Pancreas (tissue), 10 donors: ENCODE measurements at regions not wholly inside any gene's neighbourhood (a gene's known extent, or its start where the extent isn't known, plus 50 kb on each side); places are given as distances from the start of the nearest gene placed in this dataset.
A peak's percentile ranks its signal among the peaks of the same experiment; 100 is the strongest.

Source experiments
- ATAC-seq, 4 donors: fragments of 200-7000 bp; cut with Tn5 transposase; one replicate each; pipeline versions ENCODE4 v1.8.0 to v1.9.1; 2020; ENCODE audit warnings: mild to moderate bottlenecking in 4 of 4, moderate library complexity in 4 of 4
- DNase-seq, 6 donors: peaks; one replicate each; pipeline ENCODE4 v3.0.0-alpha.2; 2020
- FAIRE-seq: peaks from 2 replicates; lab custom pipeline; 2012; peaks lifted over from hg19 to GRCh38; lab: Jason Lieb, UNC
- H3K27ac ChIP-seq, 4 donors: fragments of 200-600 bp; sonication (generic); 1 replicate in 3 of 4; 2 replicates in 1 of 4; pipeline versions ENCODE4 v1.5.0 to v1.8.0; 2020
- H3K27me3 ChIP-seq, 4 donors: fragments of 200-600 bp; one replicate each; pipeline ENCODE4 v1.8.0; 2021
- H3K36me3 ChIP-seq, 3 donors: fragments of 200-600 bp; sonication (generic) in 1 of 3; one replicate each; pipeline versions ENCODE4 v1.5.0 to v1.8.0; 2020 to 2021
- H3K4me1 ChIP-seq, 3 donors: fragments of 200-600 bp; one replicate each; pipeline ENCODE4 v1.8.0; 2021
- H3K4me3 ChIP-seq, 4 donors: fragments of 200-600 bp; sonication (generic) in 2 of 4; one replicate each; pipeline versions ENCODE4 v1.5.0 to v1.8.0; 2020 to 2021
- H3K9me3 ChIP-seq, 4 donors: fragments of 200-600 bp; one replicate each; pipeline ENCODE4 v1.8.0; 2021
- WGBS, 2 donors: extraction: QIAGEN DNeasy Blood & Tissue Kit; methylation state at CpG; one replicate each; pipeline ENCODE4 v1.1.7; 2013; 5-methylcytosine and 5-hydroxymethylcytosine counted together
- intact Hi-C, 3 donors: fragments of 100-400 bp; cut with DNase I; formaldehyde crosslinking; loops; one replicate each; pipeline versions ENCODE4 v1.11.1 to v1.14.2; 2022
- TF ChIP-seq, protein P1 (sequence below), 4 donors: fragments of 200-600 bp; sonication (generic) in 3 of 4; IDR thresholded peaks; one replicate each; pipeline versions ENCODE4 v1.5.0 to v1.8.0; 2021; ENCODE audit warnings: antibody characterized with exemption in 4 of 4
- donor health status: healthy with polysubstance abuse.
- donor health status: DM: no; HTN: no; CAD: no; lungs with moderate emphysema.
- donor health status: DM: no; HTN: no; CAD: no.
- donor health status: control.
- donor health status: control.
- donor health status: Bipolar disorder and iron deficiency.
- donor health status: DM: yes; HTN: yes; CAD: no.
- donor health status: DM: no; HTN: no; CAD: no.
- donor health status: DM: no; HTN: no; CAD: no.
- donor health status: DM: yes; HTN: yes; CAD: no.

DNA sequence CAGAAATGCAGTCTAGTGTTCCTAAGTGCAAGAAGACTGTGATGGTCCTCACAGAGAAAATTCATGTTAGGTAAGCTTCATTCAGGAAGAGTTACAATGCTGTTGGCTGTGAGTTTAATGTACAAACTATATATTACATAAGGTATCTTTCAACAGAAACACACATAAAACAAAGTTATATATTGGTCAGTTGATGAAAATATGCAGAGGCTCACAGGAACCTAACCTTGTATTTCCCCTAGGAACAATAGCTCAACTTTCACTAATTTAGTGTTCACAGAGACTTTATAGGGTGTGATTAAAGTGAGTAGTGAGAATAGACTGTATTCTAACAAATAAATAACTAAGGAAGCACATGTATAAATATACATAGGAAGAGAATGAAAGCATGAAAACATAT, 676.9 kb upstream of the ADGRL4 start:
- Histone ChIP-seq H3K9me3 (no peaks in the 10 kb centered on the region), H3K4me1 (no peaks in the 10 kb centered on the region), H3K27ac (no peak overlapping the region), H3K36me3 (no peaks in the 10 kb centered on the region), H3K4me3 (no peak overlapping the region), H3K27me3 (no peaks in the 10 kb centered on the region)
- TF ChIP-seq, protein P1, sequence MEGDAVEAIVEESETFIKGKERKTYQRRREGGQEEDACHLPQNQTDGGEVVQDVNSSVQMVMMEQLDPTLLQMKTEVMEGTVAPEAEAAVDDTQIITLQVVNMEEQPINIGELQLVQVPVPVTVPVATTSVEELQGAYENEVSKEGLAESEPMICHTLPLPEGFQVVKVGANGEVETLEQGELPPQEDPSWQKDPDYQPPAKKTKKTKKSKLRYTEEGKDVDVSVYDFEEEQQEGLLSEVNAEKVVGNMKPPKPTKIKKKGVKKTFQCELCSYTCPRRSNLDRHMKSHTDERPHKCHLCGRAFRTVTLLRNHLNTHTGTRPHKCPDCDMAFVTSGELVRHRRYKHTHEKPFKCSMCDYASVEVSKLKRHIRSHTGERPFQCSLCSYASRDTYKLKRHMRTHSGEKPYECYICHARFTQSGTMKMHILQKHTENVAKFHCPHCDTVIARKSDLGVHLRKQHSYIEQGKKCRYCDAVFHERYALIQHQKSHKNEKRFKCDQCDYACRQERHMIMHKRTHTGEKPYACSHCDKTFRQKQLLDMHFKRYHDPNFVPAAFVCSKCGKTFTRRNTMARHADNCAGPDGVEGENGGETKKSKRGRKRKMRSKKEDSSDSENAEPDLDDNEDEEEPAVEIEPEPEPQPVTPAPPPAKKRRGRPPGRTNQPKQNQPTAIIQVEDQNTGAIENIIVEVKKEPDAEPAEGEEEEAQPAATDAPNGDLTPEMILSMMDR (IDR thresholded peaks at IDR 0.05): no peak
- ATAC-seq (no peak), DNase-seq (no peak), FAIRE-seq (no peak)
- intact Hi-C loops: no loop called here

DNA sequence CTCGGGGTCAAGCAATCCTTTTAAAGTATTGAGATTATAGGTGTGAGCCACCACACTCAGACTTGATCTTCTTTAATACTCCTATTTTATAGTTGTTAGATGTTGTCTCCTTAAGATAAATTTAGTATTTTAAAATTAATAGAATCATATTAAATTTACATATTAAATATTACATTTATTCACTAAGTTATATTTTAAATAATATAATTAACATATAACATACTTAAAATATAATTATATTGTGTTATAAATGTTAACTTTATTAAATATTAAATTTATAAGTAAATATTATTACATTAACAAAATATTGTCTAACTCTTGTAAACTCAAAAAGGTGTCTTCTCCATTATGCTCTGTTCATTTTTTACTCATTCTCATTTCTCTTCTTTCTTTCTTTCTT, 675.9 kb upstream of the ADGRL4 start:
- WGBS, 2 donors: 84 to 86% methylated on average over 1 of the region's 1 CpG
- H3K27me3 ChIP-seq: no peaks in the 10 kb centered on the region
- FAIRE-seq: peak; percentile 95
- H3K36me3 ChIP-seq: no peaks in the 10 kb centered on the region
- TF ChIP-seq, protein P1 (IDR thresholded peaks at IDR 0.05): no peak
- H3K4me1 ChIP-seq: no peaks in the 10 kb centered on the region
- no peak overlapping the region for H3K27ac ChIP-seq
- no peak overlapping the region for H3K4me3 ChIP-seq
- no peaks in the 10 kb centered on the region for H3K9me3 ChIP-seq
- no peak for DNase-seq
- intact Hi-C loops: no loop called here
- ATAC-seq: no peak

DNA sequence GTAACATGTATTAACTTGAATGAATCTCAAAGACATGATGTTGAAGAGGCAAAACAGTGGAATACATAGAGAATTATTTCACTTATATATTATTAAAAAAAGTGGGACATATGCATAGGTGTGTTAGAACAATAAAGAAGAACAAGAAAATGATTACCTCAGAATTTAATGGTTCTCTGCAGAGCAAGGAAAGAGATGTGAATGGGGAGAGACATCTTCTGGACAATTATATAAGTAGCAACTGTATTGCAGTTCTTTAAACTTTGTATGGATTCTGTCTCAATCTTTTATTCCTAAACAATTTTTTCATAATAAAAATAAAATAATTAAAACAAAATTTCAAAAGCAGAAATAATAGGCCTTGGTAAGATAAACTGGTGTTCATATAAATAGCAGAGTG, 674.9 kb upstream of the ADGRL4 start:
- H3K36me3 ChIP-seq: no peaks in the 10 kb centered on the region
- FAIRE-seq: no peak

DNA sequence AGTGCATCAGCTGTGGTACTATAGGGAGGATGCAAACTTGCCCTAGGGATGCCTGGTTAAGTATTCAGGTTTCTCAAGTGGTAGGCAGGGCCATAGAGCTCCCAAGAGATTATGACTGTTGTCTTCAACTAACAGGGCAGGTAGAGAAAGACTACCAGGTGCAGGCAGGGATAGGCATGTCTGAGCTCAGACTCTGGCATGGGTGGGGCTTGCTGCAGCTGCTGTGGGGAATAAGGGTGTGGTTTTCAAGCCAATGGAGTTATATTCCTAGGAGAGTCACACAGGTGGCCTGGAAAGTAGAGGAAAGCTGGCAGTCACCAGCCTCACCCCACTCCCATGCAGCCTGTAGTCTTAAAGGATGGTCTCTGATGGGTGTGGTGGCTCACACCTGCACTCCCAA, 673.4 kb upstream of the ADGRL4 start:
- H3K9me3 ChIP-seq: no peaks in the 10 kb centered on the region
- DNase-seq: no peak
- H3K36me3 ChIP-seq: no peaks in the 10 kb centered on the region
- TF ChIP-seq, protein P1 (IDR thresholded peaks at IDR 0.05): no peak
- H3K4me1 ChIP-seq: no peaks in the 10 kb centered on the region
- no peak for ATAC-seq
- no peaks in the 10 kb centered on the region for H3K27me3 ChIP-seq
- no peak for FAIRE-seq
- H3K27ac ChIP-seq: no peak overlapping the region
- no peak overlapping the region for H3K4me3 ChIP-seq
- intact Hi-C loops: no loop called here

More for the DNA sequence above, 674.9 kb upstream of the ADGRL4 start:
- no peak overlapping the region for H3K27ac ChIP-seq
- DNase-seq: no peak
- H3K27me3 ChIP-seq: no peaks in the 10 kb centered on the region
- intact Hi-C loops: no loop called here
- H3K9me3 ChIP-seq: no peaks in the 10 kb centered on the region
- TF ChIP-seq, protein P1 (IDR thresholded peaks at IDR 0.05): no peak
- ATAC-seq: no peak
- H3K4me1 ChIP-seq: no peaks in the 10 kb centered on the region
- H3K4me3 ChIP-seq: no peak overlapping the region

DNA sequence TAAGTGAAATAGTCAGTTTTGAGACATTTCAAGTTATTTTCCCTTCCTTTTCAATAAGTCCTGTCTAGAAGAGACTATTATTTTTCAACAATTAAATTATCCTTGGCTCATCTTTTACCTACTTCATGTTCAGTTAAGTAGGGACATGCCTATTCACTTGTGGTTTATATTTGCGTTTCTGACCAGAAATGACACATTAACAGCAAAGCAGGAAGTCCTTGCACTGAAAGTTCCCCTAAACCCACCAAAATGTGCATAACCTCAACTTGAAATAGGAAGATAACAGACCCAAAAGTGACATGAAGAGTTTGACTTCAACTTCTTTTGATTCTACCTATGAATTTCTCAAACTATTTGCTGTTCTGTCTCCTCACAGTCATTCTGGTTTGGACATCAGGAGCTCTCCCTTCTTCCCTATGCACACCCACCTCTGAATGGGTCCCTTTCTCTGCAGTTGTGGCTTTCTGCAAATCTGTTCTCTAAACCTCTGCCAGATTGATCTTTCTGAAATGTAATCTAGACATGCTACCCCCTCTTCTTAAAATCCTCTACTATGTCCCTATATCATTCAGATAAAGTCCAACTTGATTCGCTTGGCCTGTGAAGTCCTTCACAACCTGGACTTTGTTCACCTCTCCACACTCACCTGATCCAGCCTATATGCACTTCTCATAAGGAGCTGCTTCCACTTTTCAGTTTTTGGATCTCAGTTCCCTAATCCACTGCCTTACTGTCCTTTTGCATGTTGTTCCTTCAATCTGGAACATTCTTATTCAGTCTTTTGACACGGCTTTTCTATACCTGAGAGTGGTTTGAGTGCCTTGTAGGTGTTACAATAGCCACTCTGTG, 661.5 kb upstream of the ADGRL4 start:
- DNase-seq (no peak), ATAC-seq (no peak), FAIRE-seq (no peak)
- H3K4me1 ChIP-seq: no peaks in the 10 kb centered on the region
- no peak overlapping the region for H3K4me3 ChIP-seq
- H3K9me3 ChIP-seq: no peaks in the 10 kb centered on the region
- intact Hi-C loops: no loop called here
- no peaks in the 10 kb centered on the region for H3K27me3 ChIP-seq
- H3K36me3 ChIP-seq: no peaks in the 10 kb centered on the region
- no peak overlapping the region for H3K27ac ChIP-seq
- TF ChIP-seq, protein P1 (IDR thresholded peaks at IDR 0.05): no peak
- WGBS, 2 donors: 62 to 64% methylated on average over 3 of the region's 3 CpGs
